B cell (primary cell): ENCODE measurements at regions not wholly inside any gene's neighbourhood (a gene's known extent, or its start where the extent isn't known, plus 50 kb on each side); places are given as distances from the start of the nearest gene placed in this dataset.

Source experiments
- ATAC-seq: fragments of 200-7000 bp; cut with Tn5 transposase; one replicate; pipeline ENCODE4 v1.10.0; 2021; ENCODE audit warnings: low read depth, mild to moderate bottlenecking, moderate number of reproducible peaks, moderate library complexity
- CTCF ChIA-PET: fragments of 350-600 bp; sonication (Branson Sonifier 250); formaldehyde crosslinking; loops from one replicate; lab custom pipeline; 2021; ENCODE audit warnings: antibody characterized with exemption, inconsistent platforms; lab: Charles Lee
- POLR2A ChIA-PET: fragments of 350-600 bp; sonication (Branson Sonifier 250); formaldehyde crosslinking; loops from one replicate; lab custom pipeline; 2021; ENCODE audit warnings: antibody characterized with exemption; lab: Charles Lee
- DNase-seq: peaks from one replicate; pipeline ENCODE4 v3.0.0; 2013
- H2AFZ ChIP-seq: 2 replicates; pipeline ENCODE4 v1.6.1; 2012; ENCODE audit warnings: mild to moderate bottlenecking, low read depth, low read length; ENCODE audit not compliant: insufficient read depth, poor library complexity, severe bottlenecking
- H3K27ac ChIP-seq, 2 donors: 1 replicate in 1 of 2; 2 replicates in 1 of 2; pipeline ENCODE4 v1.5.1; 2012 to 2013; ENCODE audit warnings: low read length in 2 of 2, mild to moderate bottlenecking in 2 of 2, moderate library complexity in 1 of 2
- H3K27me3 ChIP-seq, 4 experiments: fragments of 200-600 bp in 1 of 4; sonication (generic) in 1 of 4; replicated peaks in 1 of 4; 1 replicate in 2 of 4; 2 replicates in 2 of 4; pipeline versions ENCODE4 v1.6.1 to v1.7.0; 2013 to 2016; ENCODE audit warnings: low read length in 3 of 4, mild to moderate bottlenecking in 2 of 4, mixed read lengths in 1 of 4, moderate library complexity in 1 of 4; ENCODE audit not compliant: insufficient read depth in 4 of 4, control insufficient read depth in 3 of 4; ENCODE audit errors: control extremely low read depth in 1 of 4
- H3K36me3 ChIP-seq, 2 experiments: replicated peaks in 1 of 2; 1 replicate in 1 of 2; 2 replicates in 1 of 2; pipeline versions ENCODE4 v1.6.1 to v1.7.1; 2013; ENCODE audit warnings: low read length in 1 of 2; ENCODE audit not compliant: insufficient read depth in 2 of 2, control insufficient read depth in 1 of 2; ENCODE audit errors: control extremely low read depth in 1 of 2, extremely low read depth in 1 of 2
- H3K4me1 ChIP-seq, 2 donors: fragments of 200-600 bp in 1 of 2; sonication (generic) in 1 of 2; 1 replicate in 1 of 2; 2 replicates in 1 of 2; pipeline versions ENCODE4 v1.5.1 to v1.6.1; 2013 to 2017; ENCODE audit warnings: low read length in 2 of 2; ENCODE audit not compliant: control insufficient read depth in 2 of 2, insufficient read depth in 2 of 2
- H3K4me2 ChIP-seq: replicated peaks from 2 replicates; pipeline ENCODE3; 2012; ENCODE audit warnings: mild to moderate bottlenecking, low read depth, low read length; ENCODE audit not compliant: poor library complexity, severe bottlenecking
- H3K4me3 ChIP-seq, 5 experiments: fragments of 200-600 bp in 1 of 5; sonication (generic) in 1 of 5; 1 replicate in 3 of 5; 2 replicates in 2 of 5; pipeline versions ENCODE4 v1.5.1 to v1.7.0; 2011 to 2016; ENCODE audit warnings: low read length in 4 of 5, mild to moderate bottlenecking in 4 of 5, low read depth in 2 of 5, control low read depth in 1 of 5, moderate library complexity in 1 of 5; ENCODE audit not compliant: insufficient read depth in 1 of 5; ENCODE audit errors: control extremely low read depth in 1 of 5, extremely low read depth in 1 of 5
- H3K79me2 ChIP-seq: fragments of 200-600 bp; sonication (generic); one replicate; pipeline ENCODE4 v1.6.0; 2016; ENCODE audit warnings: low read length; ENCODE audit not compliant: control insufficient read depth, insufficient read depth
- H3K9ac ChIP-seq: fragments of 200-600 bp; sonication (generic); 2 replicates; pipeline ENCODE4 v1.6.1; 2017; ENCODE audit warnings: mild to moderate bottlenecking, low read length, moderate library complexity
- H3K9me3 ChIP-seq, 3 donors: one replicate each; pipeline versions ENCODE4 v1.6.1 to v1.7.1; 2013; ENCODE audit warnings: low read length in 2 of 3; ENCODE audit not compliant: control insufficient read depth in 2 of 3, insufficient read depth in 1 of 3; ENCODE audit errors: control extremely low read depth in 1 of 3
- H4K20me1 ChIP-seq: 2 replicates; pipeline ENCODE4 v1.6.0; 2012; ENCODE audit warnings: mild to moderate bottlenecking, low read length; ENCODE audit not compliant: insufficient read depth, control insufficient read depth, poor library complexity, severe bottlenecking
- H3K27ac Mint-ChIP-seq: one replicate; pipeline ENCODE4 v1.8.0; 2021; ENCODE audit warnings: mixed read lengths
- H3K27me3 Mint-ChIP-seq: one replicate; pipeline ENCODE4 v1.8.0; 2021; ENCODE audit warnings: mixed read lengths
- H3K4me1 Mint-ChIP-seq: one replicate; pipeline ENCODE4 v1.8.0; 2021; ENCODE audit warnings: mixed read lengths
- H3K4me3 Mint-ChIP-seq: one replicate; pipeline ENCODE4 v1.8.0; 2021; ENCODE audit warnings: mixed read lengths
- H3K9me3 Mint-ChIP-seq: one replicate; pipeline ENCODE4 v1.8.0; 2022; ENCODE audit warnings: mixed read lengths; ENCODE audit not compliant: insufficient read depth
- EZH2 ChIP-seq: IDR thresholded peaks from 2 replicates; pipeline ENCODE4 v1.6.1; 2012; ENCODE audit warnings: borderline replicate concordance, low read depth, mild to moderate bottlenecking, moderate library complexity, low read length; ENCODE audit not compliant: insufficient read depth, poor library complexity, severe bottlenecking
- WGBS: methylation state at CpG from one replicate; pipeline ENCODE4 v1.1.5; 2013; ENCODE audit warnings: missing lambda C conversion rate; ENCODE audit not compliant: insufficient coverage; 5-methylcytosine and 5-hydroxymethylcytosine counted together
- intact Hi-C: fragments of 100-400 bp; cut with micrococcal nuclease; formaldehyde crosslinking; loops from one replicate; pipeline ENCODE4 v1.10.0; 2022
- TF ChIP-seq, protein P1 (sequence below): fragments of 200-600 bp; IDR thresholded peaks from one replicate; pipeline ENCODE4 v1.8.0; 2022; ENCODE audit warnings: antibody characterized with exemption, mild to moderate bottlenecking

- no peak for TF ChIP-seq EZH2
- TF ChIP-seq, protein P1, sequence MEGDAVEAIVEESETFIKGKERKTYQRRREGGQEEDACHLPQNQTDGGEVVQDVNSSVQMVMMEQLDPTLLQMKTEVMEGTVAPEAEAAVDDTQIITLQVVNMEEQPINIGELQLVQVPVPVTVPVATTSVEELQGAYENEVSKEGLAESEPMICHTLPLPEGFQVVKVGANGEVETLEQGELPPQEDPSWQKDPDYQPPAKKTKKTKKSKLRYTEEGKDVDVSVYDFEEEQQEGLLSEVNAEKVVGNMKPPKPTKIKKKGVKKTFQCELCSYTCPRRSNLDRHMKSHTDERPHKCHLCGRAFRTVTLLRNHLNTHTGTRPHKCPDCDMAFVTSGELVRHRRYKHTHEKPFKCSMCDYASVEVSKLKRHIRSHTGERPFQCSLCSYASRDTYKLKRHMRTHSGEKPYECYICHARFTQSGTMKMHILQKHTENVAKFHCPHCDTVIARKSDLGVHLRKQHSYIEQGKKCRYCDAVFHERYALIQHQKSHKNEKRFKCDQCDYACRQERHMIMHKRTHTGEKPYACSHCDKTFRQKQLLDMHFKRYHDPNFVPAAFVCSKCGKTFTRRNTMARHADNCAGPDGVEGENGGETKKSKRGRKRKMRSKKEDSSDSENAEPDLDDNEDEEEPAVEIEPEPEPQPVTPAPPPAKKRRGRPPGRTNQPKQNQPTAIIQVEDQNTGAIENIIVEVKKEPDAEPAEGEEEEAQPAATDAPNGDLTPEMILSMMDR, result no peak
- Histone ChIP-seq H2AFZ (no peak overlapping the region), H3K4me3 (no peak overlapping the region), H3K27ac (no peak overlapping the region), H3K36me3 (no peaks in the 10 kb centered on the region), H4K20me1 (no peaks in the 10 kb centered on the region), H3K9me3 (peaks cover 0 to 3% (median 0%) of the 10 kb centered on the region in 3 donors), H3K27me3 (no peaks in the 10 kb centered on the region), H3K79me2 (no peaks in the 10 kb centered on the region), H3K4me1 (no peaks in the 10 kb centered on the region), H3K9ac (no peak overlapping the region), H3K4me2 (no peak overlapping the region)
- ChIA-PET POLR2A (no interaction called here), CTCF (no interaction called here)
- H3K9me3 Mint-ChIP-seq, result peaks cover 4% of the 10 kb centered on the region
- 79% methylated on average over 3 of the region's 3 CpGs for WGBS
- H3K4me1 Mint-ChIP-seq, result no peaks in the 10 kb centered on the region
- DNase-seq, result no peak
- H3K27ac Mint-ChIP-seq, result no peak overlapping the region
- H3K4me3 Mint-ChIP-seq, result no peak overlapping the region
- H3K27me3 Mint-ChIP-seq, result no peaks in the 10 kb centered on the region
- intact Hi-C loops, result no loop called here
- ATAC-seq, result no peak
Observed at GRCh38 chr2:22497789-22498188, 887.2 kb upstream of the KLHL29 start.

- Histone ChIP-seq H3K79me2 (no peaks in the 10 kb centered on the region), H3K27ac (no peak overlapping the region), H3K4me3 (no peak overlapping the region), H4K20me1 (no peaks in the 10 kb centered on the region), H3K9me3 (peaks cover 0 to 3% (median 0%) of the 10 kb centered on the region in 3 donors), H3K9ac (no peak overlapping the region), H2AFZ (no peak overlapping the region), H3K4me1 (no peaks in the 10 kb centered on the region), H3K27me3 (no peaks in the 10 kb centered on the region), H3K4me2 (no peak overlapping the region), H3K36me3 (no peaks in the 10 kb centered on the region)
- no peak for ATAC-seq
- intact Hi-C loops, result no loop called here
- no peaks in the 10 kb centered on the region for H3K9me3 Mint-ChIP-seq
- no peak for TF ChIP-seq EZH2
- TF ChIP-seq, protein P1, result no peak
- ChIA-PET POLR2A (no interaction called here), CTCF (no interaction called here)
- no peak overlapping the region for H3K4me3 Mint-ChIP-seq
- no peak for DNase-seq
- no peak overlapping the region for H3K27ac Mint-ChIP-seq
- H3K27me3 Mint-ChIP-seq, result no peaks in the 10 kb centered on the region
- WGBS, result no CpG with 5 or more reads among the region's 4 CpGs
- no peaks in the 10 kb centered on the region for H3K4me1 Mint-ChIP-seq
Observed at GRCh38 chr2:22499082-22499839, 885.7 kb upstream of the KLHL29 start.
